ENCODE measurements at regions not wholly inside any gene's neighbourhood (a gene's known extent, or its start where the extent isn't known, plus 50 kb on each side); places are given as distances from the start of the nearest gene placed in this dataset.

DNA sequence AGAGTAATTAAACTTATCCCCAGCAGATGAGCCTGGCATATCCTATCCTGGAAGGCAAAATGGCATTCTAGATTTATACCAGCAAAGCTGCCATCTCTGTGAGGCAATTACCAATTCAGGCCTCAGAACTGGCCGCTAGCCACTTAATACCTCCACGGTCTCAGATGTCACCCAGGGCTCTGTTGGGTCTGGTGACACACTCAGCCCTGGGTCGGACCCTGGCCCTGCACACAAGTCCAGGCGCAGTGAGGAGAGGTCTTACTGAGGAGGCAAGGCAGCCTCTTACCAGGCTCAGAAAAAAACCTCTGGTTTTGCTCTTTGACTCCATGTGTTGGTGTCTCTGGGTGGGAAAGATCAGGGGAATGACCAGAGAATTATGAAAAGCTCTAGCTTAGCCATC, 186.6 kb downstream of the EMX2 start:
- no peak for DNase-seq
- intact Hi-C loops (cut with micrococcal nuclease): no loop called here

DNA sequence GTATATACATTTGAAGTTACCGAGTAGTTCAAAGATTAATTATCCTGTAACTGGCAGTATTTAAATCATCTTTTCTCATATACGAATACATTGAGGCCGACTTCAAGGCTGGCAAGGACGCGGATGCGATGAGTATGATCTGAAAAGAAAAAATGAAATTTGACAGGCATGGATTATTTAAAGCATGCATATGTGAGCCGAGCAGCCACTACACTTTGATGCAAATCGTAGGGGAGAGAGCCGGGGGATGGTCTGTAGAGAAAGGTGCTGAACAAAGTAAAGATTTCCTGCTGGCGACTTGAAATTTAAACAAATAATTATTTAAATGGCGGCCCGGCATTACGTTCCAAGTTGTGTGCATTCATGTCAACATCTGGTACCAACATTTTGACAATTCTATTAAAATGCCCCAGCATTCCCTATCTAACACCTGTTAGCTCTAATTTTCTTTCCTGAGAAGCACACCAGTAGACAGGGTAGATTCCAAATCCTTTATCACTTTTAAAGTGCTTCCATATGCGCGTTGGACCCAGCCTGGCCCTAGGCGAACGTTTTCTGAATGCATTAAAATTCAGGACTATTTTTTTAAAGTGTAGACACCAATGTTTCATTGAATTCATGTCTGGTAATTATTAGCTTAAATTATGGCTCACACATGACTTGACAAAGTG, 188.7 kb downstream of the EMX2 start:
- no peaks in the 10 kb centered on the region for H3K36me3 Mint-ChIP-seq (ENCODE audit: low read depth)
- peaks cover 43% of the 10 kb centered on the region for H3K27me3 Mint-ChIP-seq (ENCODE audit: low read depth)
- intact Hi-C loops (cut with micrococcal nuclease): no loop called here
- CTCF ChIA-PET: no interaction called here
- no peaks in the 10 kb centered on the region for H3K9me3 Mint-ChIP-seq
- no peaks in the 10 kb centered on the region for H3K4me1 Mint-ChIP-seq (ENCODE audit: low read depth)
- no peak overlapping the region for H3K27ac Mint-ChIP-seq
- no peak overlapping the region for H3K4me3 Mint-ChIP-seq
- DNase-seq: no peak

More for the DNA sequence above, 186.6 kb downstream of the EMX2 start:
- CTCF ChIA-PET: no interaction called here
- H3K27ac Mint-ChIP-seq: no peak overlapping the region
- peaks cover 3% of the 10 kb centered on the region for H3K9me3 Mint-ChIP-seq
- no peak overlapping the region for H3K4me3 Mint-ChIP-seq
- H3K36me3 Mint-ChIP-seq (ENCODE audit: low read depth): no peaks in the 10 kb centered on the region
- H3K4me1 Mint-ChIP-seq (ENCODE audit: low read depth): no peaks in the 10 kb centered on the region
- H3K27me3 Mint-ChIP-seq (ENCODE audit: low read depth): peaks cover 31% of the 10 kb centered on the region

DNA sequence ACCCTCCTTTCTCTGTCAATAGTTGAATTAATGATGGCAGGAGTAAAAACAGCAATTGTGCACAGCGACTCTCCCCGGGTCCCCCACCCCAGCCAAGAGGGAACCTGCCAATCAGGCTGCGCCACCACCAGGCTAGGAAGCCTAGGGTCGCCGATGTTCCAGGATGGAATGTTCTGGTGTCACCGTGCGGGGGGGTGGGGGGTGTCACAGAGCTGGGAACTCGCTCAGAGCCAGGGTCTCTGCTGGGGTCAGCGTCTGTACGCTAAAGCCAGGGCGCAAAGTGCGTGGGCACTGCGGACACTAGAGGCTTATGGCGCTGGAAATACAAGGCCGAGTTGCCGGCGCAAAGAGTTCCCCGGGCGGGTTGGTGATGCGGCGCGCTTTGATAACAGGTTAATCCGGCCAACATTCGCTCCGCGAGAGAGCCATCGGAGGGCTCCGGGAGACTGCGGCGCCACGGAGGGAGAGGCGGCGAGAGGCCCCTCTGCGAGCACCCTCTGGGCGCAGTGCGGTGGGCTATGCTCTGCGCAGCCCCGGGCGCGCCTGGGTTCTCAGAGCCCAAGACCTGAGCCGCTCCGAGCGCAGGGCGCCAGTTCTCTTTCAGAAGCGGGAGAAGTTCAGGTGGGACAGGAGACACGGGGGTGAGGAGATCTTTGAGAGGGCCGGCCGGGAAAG, 192.3 kb downstream of the EMX2 start:
- Mint-ChIP-seq H3K4me1 (ENCODE audit: low read depth) (no peaks in the 10 kb centered on the region), H3K36me3 (ENCODE audit: low read depth) (no peaks in the 10 kb centered on the region), H3K27ac (no peak overlapping the region), H3K9me3 (no peaks in the 10 kb centered on the region), H3K27me3 (ENCODE audit: low read depth) (peaks cover 38% of the 10 kb centered on the region), H3K4me3 (no peak overlapping the region)
- no peak for DNase-seq
- CTCF ChIA-PET: no interaction called here
- intact Hi-C loops (cut with micrococcal nuclease): no loop called here

DNA sequence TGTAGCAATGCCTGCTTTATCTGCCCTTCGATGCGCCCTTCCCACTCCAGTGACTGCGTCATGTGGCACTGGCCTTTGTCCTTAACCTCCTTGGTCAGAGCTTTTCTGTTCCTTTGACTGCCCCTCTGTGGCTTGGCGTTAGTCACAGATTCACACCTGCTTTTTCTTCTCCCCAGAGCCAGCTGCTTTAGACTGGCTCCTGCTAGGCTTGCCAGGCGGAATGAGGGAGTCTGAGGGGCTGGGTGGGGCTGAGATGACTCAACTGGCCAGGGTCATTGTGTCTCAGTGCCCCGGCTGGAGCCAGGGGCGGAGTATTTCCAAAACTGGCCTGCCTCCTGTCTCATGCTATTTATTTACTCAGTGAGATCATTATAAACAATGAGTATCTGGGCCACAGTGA, 194.1 kb downstream of the EMX2 start:
- H3K36me3 Mint-ChIP-seq (ENCODE audit: low read depth): no peaks in the 10 kb centered on the region
- peaks cover 31% of the 10 kb centered on the region for H3K27me3 Mint-ChIP-seq (ENCODE audit: low read depth)
- intact Hi-C loops (cut with micrococcal nuclease): no loop called here

DNA sequence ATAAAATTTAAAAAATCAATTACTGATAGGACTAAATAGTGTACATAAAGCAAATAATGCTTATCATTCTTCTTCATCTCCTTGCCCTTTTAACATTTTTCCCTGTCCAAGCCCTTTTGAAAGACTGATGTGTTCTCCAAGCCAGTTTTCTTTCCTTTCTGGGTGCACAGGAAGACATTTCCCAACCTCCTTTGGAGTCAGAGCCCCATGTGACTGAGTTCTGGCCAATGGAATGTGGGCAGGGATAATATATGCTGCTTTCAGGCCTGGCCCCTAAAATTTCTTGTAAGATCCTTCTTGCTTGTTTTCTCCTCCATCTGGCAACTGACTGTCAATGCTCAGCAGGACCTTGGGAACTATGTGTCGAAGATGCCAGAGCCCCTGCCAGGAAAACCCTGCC, 197.5 kb downstream of the EMX2 start:
- Mint-ChIP-seq H3K36me3 (ENCODE audit: low read depth) (no peaks in the 10 kb centered on the region), H3K27me3 (ENCODE audit: low read depth) (peaks cover 21% of the 10 kb centered on the region), H3K4me1 (ENCODE audit: low read depth) (no peaks in the 10 kb centered on the region), H3K9me3 (no peaks in the 10 kb centered on the region), H3K27ac (no peak overlapping the region), H3K4me3 (no peak overlapping the region)
- CTCF ChIA-PET: no interaction called here
- DNase-seq: no peak
- intact Hi-C loops (cut with micrococcal nuclease): no loop called here

More for the DNA sequence above, 194.1 kb downstream of the EMX2 start:
- Mint-ChIP-seq H3K4me1 (ENCODE audit: low read depth) (no peaks in the 10 kb centered on the region), H3K9me3 (no peaks in the 10 kb centered on the region), H3K4me3 (no peak overlapping the region), H3K27ac (no peak overlapping the region)
- DNase-seq: no peak
- CTCF ChIA-PET: no interaction called here

DNA sequence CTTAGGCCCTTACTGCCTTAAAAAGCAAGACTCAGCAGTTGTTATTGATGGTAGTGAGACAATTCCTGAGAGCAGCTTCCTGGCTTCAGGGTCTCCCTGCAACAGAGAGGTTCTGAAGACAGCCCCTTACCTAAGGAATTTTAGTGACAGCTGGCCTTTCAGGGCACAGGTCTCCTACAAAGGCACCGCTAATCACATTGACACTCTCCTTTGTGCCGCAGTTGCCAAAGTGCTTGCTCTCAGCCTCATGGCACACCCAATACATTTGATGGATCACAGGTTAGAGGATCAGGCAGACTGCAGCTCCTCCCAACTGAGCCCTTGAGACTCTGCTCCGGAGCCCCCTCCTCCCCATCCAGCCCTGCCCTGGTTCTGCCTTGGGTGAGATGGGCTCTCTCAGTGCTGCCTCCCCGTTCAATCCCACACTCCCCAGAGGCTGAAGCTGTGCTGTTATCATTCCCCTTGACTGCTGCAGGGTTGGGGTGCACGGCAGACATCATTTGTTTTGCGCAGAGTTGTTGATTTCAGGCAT, 198.2 kb downstream of the EMX2 start:
- Mint-ChIP-seq H3K9me3 (no peaks in the 10 kb centered on the region), H3K27ac (no peak overlapping the region), H3K36me3 (ENCODE audit: low read depth) (no peaks in the 10 kb centered on the region), H3K4me3 (no peak overlapping the region), H3K4me1 (ENCODE audit: low read depth) (no peaks in the 10 kb centered on the region), H3K27me3 (ENCODE audit: low read depth) (peaks cover 16% of the 10 kb centered on the region)
- DNase-seq: no peak
- intact Hi-C loops (cut with micrococcal nuclease): no loop called here
- CTCF ChIA-PET: no interaction called here

DNA sequence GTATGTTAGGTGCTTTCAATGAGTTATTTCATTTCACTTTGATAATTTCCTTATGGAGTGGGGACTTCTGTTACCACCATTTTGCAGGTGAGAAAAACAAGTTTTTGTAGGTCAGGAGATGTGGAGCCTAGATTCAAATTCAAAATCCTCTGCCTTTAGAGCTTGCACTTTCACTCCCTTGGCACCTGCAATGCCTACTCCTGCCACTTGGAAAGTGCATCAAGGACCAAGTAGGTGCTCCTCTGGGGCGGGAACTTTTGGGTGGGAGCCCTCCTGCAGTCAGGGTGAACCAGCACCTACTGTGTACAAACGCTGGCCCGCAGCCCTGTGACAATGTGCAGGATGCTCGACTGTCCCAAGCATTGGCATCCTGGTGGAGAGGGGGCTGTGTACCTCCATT, 199.0 kb downstream of the EMX2 start:
- Mint-ChIP-seq H3K9me3 (no peaks in the 10 kb centered on the region), H3K27ac (no peak overlapping the region), H3K27me3 (ENCODE audit: low read depth) (peaks cover 10% of the 10 kb centered on the region), H3K4me3 (no peak overlapping the region), H3K4me1 (ENCODE audit: low read depth) (no peaks in the 10 kb centered on the region), H3K36me3 (ENCODE audit: low read depth) (no peaks in the 10 kb centered on the region)
- CTCF ChIA-PET: no interaction called here
- intact Hi-C loops (cut with micrococcal nuclease): no loop called here
- DNase-seq: no peak

DNA sequence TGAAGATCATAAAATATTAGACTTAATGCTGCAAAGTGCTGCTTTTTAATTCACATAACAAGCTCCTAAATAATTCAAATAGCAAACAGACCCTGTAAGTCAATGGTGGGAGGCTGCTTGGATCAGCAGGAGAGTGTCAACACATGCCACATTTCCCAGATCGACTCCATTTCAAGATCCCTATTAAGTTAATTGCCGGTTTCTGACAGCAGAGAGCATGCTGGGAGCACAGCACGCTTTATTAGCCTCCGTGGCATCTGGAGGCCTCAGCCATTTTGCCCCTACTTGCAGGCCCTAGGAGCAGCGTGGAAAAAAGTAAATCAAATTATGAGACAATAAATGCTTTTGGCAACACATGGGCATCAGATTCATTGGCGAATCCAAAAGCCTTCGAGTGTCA, 201.0 kb downstream of the EMX2 start:
- DNase-seq: no peak
- H3K27ac Mint-ChIP-seq: no peak overlapping the region
- no peaks in the 10 kb centered on the region for H3K4me1 Mint-ChIP-seq (ENCODE audit: low read depth)
- H3K4me3 Mint-ChIP-seq: no peak overlapping the region
- intact Hi-C loops (cut with micrococcal nuclease): no loop called here
- CTCF ChIA-PET: no interaction called here
- H3K36me3 Mint-ChIP-seq (ENCODE audit: low read depth): no peaks in the 10 kb centered on the region
- H3K9me3 Mint-ChIP-seq: no peaks in the 10 kb centered on the region
- H3K27me3 Mint-ChIP-seq (ENCODE audit: low read depth): peaks cover 8% of the 10 kb centered on the region

DNA sequence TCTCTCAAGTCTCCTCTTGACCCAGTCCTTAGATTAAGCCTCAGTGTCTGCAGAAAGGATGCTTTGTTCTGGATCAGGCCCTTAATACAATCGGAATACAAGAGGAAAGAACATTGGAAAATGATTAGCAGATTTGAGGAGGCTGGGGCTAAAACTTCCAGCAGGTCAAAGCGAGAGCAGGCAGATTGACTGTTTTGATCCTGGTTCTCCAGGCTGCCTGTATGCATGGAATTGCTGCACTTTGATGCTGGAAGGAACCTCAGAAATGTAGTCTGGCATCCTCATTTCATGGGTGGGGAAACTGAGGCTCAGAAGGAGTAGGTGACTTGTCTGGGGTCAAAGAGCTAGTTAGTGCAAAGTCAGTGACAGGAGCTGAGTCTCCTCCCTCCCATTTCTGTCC, 202.8 kb downstream of the EMX2 start:
- Mint-ChIP-seq H3K36me3 (ENCODE audit: low read depth) (no peaks in the 10 kb centered on the region), H3K27ac (no peak overlapping the region), H3K27me3 (ENCODE audit: low read depth) (peaks cover 8% of the 10 kb centered on the region), H3K9me3 (no peaks in the 10 kb centered on the region), H3K4me1 (ENCODE audit: low read depth) (no peaks in the 10 kb centered on the region), H3K4me3 (no peak overlapping the region)
- DNase-seq: no peak
- CTCF ChIA-PET: no interaction called here
- intact Hi-C loops (cut with micrococcal nuclease): no loop called here

DNA sequence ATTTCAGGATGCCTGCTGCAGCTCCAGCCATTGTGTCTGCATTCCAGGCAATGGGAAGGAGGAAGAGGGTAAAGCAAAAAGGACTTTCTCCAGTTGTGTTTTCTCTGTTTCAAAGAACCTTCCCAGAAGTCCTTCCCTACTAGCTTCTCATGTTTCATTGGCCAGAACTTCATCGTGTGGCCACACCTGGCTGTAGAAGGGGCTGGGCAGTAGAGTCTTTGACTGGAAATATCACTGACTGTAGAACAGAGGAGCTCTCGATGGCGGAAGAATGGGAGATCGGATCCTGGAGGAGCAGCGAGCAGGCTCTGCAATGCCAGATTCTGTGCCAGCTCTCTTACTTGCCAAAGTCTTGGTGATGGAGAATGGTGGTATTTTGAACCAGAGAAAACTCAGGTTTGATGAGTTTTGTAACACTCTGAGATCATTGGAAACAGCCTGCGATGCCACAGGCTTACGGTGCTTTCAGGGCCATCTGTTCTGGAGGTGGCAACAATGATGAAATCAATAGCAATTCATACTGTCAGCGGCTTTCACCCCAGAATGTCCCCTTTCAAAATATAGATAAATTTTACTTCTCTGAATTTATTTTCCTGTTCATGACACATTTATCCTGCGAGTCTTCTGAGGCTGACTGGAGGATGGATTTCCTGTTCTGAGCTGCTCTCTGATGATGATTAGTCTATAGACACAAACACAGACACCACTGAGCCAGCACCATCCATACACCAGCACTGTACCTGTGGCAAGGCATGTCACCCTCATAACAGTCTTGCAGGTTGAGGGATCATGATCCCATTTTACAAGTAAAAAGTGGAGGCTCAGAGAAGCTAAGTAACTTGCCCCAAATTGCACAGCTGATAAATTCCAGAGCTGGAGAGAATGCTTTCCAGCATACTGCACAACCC, 204.2 kb downstream of the EMX2 start:
- Mint-ChIP-seq H3K9me3 (no peaks in the 10 kb centered on the region), H3K4me1 (ENCODE audit: low read depth) (no peaks in the 10 kb centered on the region), H3K4me3 (no peak overlapping the region), H3K36me3 (ENCODE audit: low read depth) (no peaks in the 10 kb centered on the region), H3K27ac (no peak overlapping the region), H3K27me3 (ENCODE audit: low read depth) (peaks cover 4% of the 10 kb centered on the region)
- no peak for DNase-seq
- CTCF ChIA-PET: no interaction called here
- intact Hi-C loops (cut with micrococcal nuclease): no loop called here

DNA sequence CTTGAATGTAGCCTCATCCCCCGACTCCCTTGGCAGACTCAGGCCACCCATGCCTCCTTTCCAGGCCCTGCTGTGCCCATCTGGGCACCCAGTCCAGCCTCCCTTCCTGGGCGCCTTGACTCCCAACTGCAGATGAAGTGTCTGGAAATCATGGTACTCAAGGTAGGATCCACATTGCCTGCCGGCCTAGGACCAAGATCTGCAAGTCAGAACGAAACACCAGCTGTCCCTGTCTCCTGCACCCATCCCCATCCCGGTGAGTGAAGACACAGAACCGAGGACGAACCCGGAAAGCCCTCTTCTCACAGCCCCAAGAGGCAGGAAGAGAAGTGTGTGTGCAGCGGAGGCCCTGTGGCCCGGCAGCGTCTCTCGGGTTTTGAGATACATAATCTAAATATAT, 205.1 kb downstream of the EMX2 start:
- H3K27me3 Mint-ChIP-seq (ENCODE audit: low read depth): peaks cover 1% of the 10 kb centered on the region
- H3K36me3 Mint-ChIP-seq (ENCODE audit: low read depth): no peaks in the 10 kb centered on the region
- CTCF ChIA-PET: no interaction called here
- DNase-seq: no peak
- H3K9me3 Mint-ChIP-seq: no peaks in the 10 kb centered on the region
- no peak overlapping the region for H3K4me3 Mint-ChIP-seq
- no peak overlapping the region for H3K27ac Mint-ChIP-seq
- intact Hi-C loops (cut with micrococcal nuclease): no loop called here
- H3K4me1 Mint-ChIP-seq (ENCODE audit: low read depth): no peaks in the 10 kb centered on the region

DNA sequence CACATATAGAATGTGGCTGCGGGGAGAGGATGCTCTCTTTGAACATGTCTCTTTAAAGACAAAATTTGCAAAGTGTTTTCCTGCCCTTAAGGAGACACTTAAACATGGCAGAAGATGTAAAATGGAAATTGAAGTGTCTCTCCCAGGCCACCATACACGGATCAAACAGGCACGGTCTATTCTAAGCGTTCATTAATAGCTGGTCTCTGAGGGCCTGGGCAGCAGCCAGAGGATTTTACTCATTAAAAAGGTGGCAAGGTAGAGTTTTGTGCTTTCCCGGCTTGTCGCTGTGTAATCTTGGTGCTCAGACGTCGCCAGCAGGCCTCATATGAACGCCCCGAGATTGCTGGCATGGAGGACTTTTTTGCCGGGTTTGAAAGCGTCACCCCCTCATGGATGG, 205.5 kb downstream of the EMX2 start:
- CTCF ChIA-PET: no interaction called here
- Mint-ChIP-seq H3K4me3 (no peak overlapping the region), H3K36me3 (ENCODE audit: low read depth) (no peaks in the 10 kb centered on the region)

More for the DNA sequence above, 205.5 kb downstream of the EMX2 start:
- no peaks in the 10 kb centered on the region for H3K9me3 Mint-ChIP-seq
- no peak overlapping the region for H3K27ac Mint-ChIP-seq
- H3K27me3 Mint-ChIP-seq (ENCODE audit: low read depth): no peaks in the 10 kb centered on the region
- DNase-seq: no peak
- no peaks in the 10 kb centered on the region for H3K4me1 Mint-ChIP-seq (ENCODE audit: low read depth)
- intact Hi-C loops (cut with micrococcal nuclease): no loop called here
